GM12865 (cell line): ENCODE measurements at regions not wholly inside any gene's neighbourhood (a gene's known extent, or its start where the extent isn't known, plus 50 kb on each side); places are given as distances from the start of the nearest gene placed in this dataset.

ENCODE experiments used
- DNase-seq: peaks from one replicate; pipeline ENCODE4 v3.0.0; 2010; ENCODE audit warnings: low read depth
- H3K4me3 ChIP-seq: 2 replicates; pipeline ENCODE4 v1.5.1; 2011; ENCODE audit warnings: mild to moderate bottlenecking, low read depth, low read length, control low read depth
- TF ChIP-seq, protein P1 (sequence below): IDR thresholded peaks from 2 replicates; pipeline ENCODE4 v1.5.1; 2011; ENCODE audit warnings: low read length, control low read depth, low read depth, inconsistent platforms; ENCODE audit not compliant: insufficient read depth; ENCODE audit errors: missing control alignments

DNA sequence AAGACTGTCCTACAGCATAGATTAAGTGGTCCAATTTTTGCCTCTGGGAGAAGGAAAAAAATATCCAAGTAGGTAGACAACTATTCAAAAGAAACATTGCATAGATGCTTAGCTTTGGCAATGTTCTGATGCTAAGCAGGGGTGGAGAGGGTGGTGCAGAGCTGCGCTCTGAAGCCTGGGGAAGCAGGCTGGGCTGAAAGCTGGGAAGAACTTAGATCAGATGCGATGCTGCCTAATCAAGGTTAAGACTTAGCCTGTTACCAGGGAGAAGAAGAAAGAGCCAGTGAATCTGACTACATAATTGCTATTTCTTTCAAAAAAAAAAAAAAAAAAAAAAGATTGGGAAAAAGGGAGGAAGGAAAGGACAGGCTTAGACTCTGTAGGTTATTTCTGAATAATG is 89.0 kb upstream of the SCOC start:
- no peak overlapping the region for H3K4me3 ChIP-seq
- TF ChIP-seq, protein P1, sequence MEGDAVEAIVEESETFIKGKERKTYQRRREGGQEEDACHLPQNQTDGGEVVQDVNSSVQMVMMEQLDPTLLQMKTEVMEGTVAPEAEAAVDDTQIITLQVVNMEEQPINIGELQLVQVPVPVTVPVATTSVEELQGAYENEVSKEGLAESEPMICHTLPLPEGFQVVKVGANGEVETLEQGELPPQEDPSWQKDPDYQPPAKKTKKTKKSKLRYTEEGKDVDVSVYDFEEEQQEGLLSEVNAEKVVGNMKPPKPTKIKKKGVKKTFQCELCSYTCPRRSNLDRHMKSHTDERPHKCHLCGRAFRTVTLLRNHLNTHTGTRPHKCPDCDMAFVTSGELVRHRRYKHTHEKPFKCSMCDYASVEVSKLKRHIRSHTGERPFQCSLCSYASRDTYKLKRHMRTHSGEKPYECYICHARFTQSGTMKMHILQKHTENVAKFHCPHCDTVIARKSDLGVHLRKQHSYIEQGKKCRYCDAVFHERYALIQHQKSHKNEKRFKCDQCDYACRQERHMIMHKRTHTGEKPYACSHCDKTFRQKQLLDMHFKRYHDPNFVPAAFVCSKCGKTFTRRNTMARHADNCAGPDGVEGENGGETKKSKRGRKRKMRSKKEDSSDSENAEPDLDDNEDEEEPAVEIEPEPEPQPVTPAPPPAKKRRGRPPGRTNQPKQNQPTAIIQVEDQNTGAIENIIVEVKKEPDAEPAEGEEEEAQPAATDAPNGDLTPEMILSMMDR: no peak
- no peak for DNase-seq

- no peak for DNase-seq
- TF ChIP-seq, protein P1: no peak
- H3K4me3 ChIP-seq: no peak overlapping the region
Measured at GRCh38 chr4:140281828-140282552, 91.5 kb upstream of the SCOC start.

- DNase-seq: no peak
- H3K4me3 ChIP-seq: no peak overlapping the region
- TF ChIP-seq, protein P1: no peak
Measured at GRCh38 chr4:140277576-140277975, 95.9 kb upstream of the SCOC start.

GRCh38 chr4:140271553-140271952 is 101.9 kb upstream of the SCOC start:
- TF ChIP-seq, protein P1: no peak
- no peak overlapping the region for H3K4me3 ChIP-seq
- DNase-seq: no peak

- no peak overlapping the region for H3K4me3 ChIP-seq
- DNase-seq: no peak
- TF ChIP-seq, protein P1: no peak
Measured at GRCh38 chr4:140269369-140269768, 104.1 kb upstream of the SCOC start.

- no peak for DNase-seq
- TF ChIP-seq, protein P1: no peak
- H3K4me3 ChIP-seq: no peak overlapping the region
Measured at GRCh38 chr4:140268186-140268841, 105.1 kb upstream of the SCOC start.
